Uterus (tissue), 2 donors: ENCODE measurements at regions not wholly inside any gene's neighbourhood (a gene's known extent, or its start where the extent isn't known, plus 50 kb on each side); places are given as distances from the start of the nearest gene placed in this dataset.

ENCODE experiments used
- CTCF ChIP-seq, 4 experiments: fragments of 200-600 bp in 2 of 4; fragments of 450-650 bp in 2 of 4; sonication (generic) in 2 of 4; IDR thresholded peaks; one replicate each; pipeline ENCODE4 v1.5.1; 2016 to 2019; ENCODE audit warnings: antibody characterized with exemption in 4 of 4, mild to moderate bottlenecking in 2 of 4, moderate library complexity in 1 of 4
- POLR2A ChIP-seq, 2 donors: fragments of 450-650 bp; IDR thresholded peaks; one replicate each; pipeline ENCODE4 v1.6.1; 2016; ENCODE audit warnings: antibody characterized with exemption in 2 of 2, mild to moderate bottlenecking in 1 of 2, moderate library complexity in 1 of 2

GRCh38 chr13:50191004-50191403 is 175.8 kb downstream of the KCNRG start:
- no peak for TF ChIP-seq POLR2A (IDR thresholded peaks at IDR 0.05)
- no peak for TF ChIP-seq CTCF (IDR thresholded peaks at IDR 0.05)
